SK-N-SH (cell line): ENCODE measurements at regions not wholly inside any gene's neighbourhood (a gene's known extent, or its start where the extent isn't known, plus 50 kb on each side); places are given as distances from the start of the nearest gene placed in this dataset.

Experiments used
- CTCF ChIA-PET: fragments of 300-600, 350-600 bp; formaldehyde crosslinking; extraction: SDS; loops from one replicate; lab custom pipeline; 2021; lab: Yijun Ruan, JAX
- POLR2A ChIA-PET: fragments of 350-600 bp; sonication (Branson Sonifier 250); formaldehyde crosslinking; extraction: SDS; loops from one replicate; lab custom pipeline; 2020; ENCODE audit warnings: antibody characterized with exemption, inconsistent platforms; lab: Yijun Ruan, JAX
- DNase-seq: peaks from one replicate; pipeline ENCODE4 v3.0.0; 2012
- H2AFZ ChIP-seq: fragments of 200-600 bp; sonication (generic); 2 replicates; pipeline ENCODE4 v1.8.1; 2016; ENCODE audit warnings: antibody characterized with exemption, mild to moderate bottlenecking, low read depth
- H3F3A ChIP-seq: fragments of 200-600 bp; sonication (generic); replicated peaks from 2 replicates; pipeline ENCODE3; 2016; ENCODE audit warnings: antibody characterized with exemption, mild to moderate bottlenecking; ENCODE audit not compliant: insufficient read depth
- H3K27ac ChIP-seq, 2 experiments: fragments of 200-500 bp in 1 of 2; fragments of 200-600 bp in 1 of 2; sonication (Bioruptor generic) in 1 of 2; sonication (generic), shearing (Covaris generic) in 1 of 2; 2 replicates each; pipeline versions ENCODE4 v1.5.1 to v1.6.1; 2014 to 2016; ENCODE audit warnings: low read depth in 2 of 2, inconsistent platforms in 1 of 2, low read length in 1 of 2, mild to moderate bottlenecking in 1 of 2, mixed read lengths in 1 of 2
- H3K27me3 ChIP-seq: fragments of 200-600 bp; sonication (generic), shearing (Covaris generic); 2 replicates; pipeline ENCODE4 v1.6.1; 2016; ENCODE audit warnings: mixed run types; ENCODE audit not compliant: insufficient read depth
- H3K36me3 ChIP-seq, 2 experiments: fragments of 200-500 bp in 1 of 2; fragments of 200-600 bp in 1 of 2; sonication (Bioruptor generic) in 1 of 2; sonication (generic) in 1 of 2; replicated peaks in 1 of 2; 2 replicates each; pipeline versions ENCODE3 to v1.5.1; 2014 to 2016; ENCODE audit warnings: low read length in 1 of 2, mild to moderate bottlenecking in 1 of 2; ENCODE audit not compliant: insufficient read depth in 2 of 2, control insufficient read depth in 1 of 2
- H3K4me1 ChIP-seq, 2 experiments: fragments of 200-500 bp in 1 of 2; fragments of 200-600 bp in 1 of 2; sonication (Bioruptor generic) in 1 of 2; sonication (generic), shearing (Covaris generic) in 1 of 2; 2 replicates each; pipeline versions ENCODE4 v1.5.1 to v1.6.1; 2014 to 2016; ENCODE audit warnings: low read depth in 1 of 2, low read length in 1 of 2, mixed run types in 1 of 2; ENCODE audit not compliant: insufficient read depth in 2 of 2, control insufficient read depth in 1 of 2
- H3K4me2 ChIP-seq: fragments of 200-600 bp; sonication (generic), shearing (Covaris generic); 2 replicates; pipeline ENCODE4 v1.6.1; 2017; ENCODE audit warnings: mixed run types
- H3K4me3 ChIP-seq, 2 experiments: fragments of 200-500 bp in 1 of 2; fragments of 200-600 bp in 1 of 2; sonication (Bioruptor generic) in 1 of 2; sonication (generic), shearing (Covaris generic) in 1 of 2; 2 replicates each; pipeline versions ENCODE4 v1.5.1 to v1.8.1; 2014 to 2016; ENCODE audit warnings: low read depth in 2 of 2, inconsistent platforms in 1 of 2, low read length in 1 of 2, mild to moderate bottlenecking in 1 of 2, mixed read lengths in 1 of 2, moderate library complexity in 1 of 2
- H3K79me2 ChIP-seq: fragments of 200-600 bp; sonication (generic); 2 replicates; pipeline ENCODE4 v1.8.1; 2017; ENCODE audit warnings: mild to moderate bottlenecking; ENCODE audit not compliant: insufficient read depth
- H3K9ac ChIP-seq: fragments of 200-600 bp; sonication (generic); 2 replicates; pipeline ENCODE4 v1.6.1; 2017; ENCODE audit warnings: mixed run types
- H3K9me2 ChIP-seq: fragments of 200-600 bp; sonication (generic); 2 replicates; pipeline ENCODE4 v1.6.1; 2017; ENCODE audit warnings: mixed run types
- H3K9me3 ChIP-seq: fragments of 200-600 bp; sonication (generic); 2 replicates; pipeline ENCODE4 v1.6.1; 2017; ENCODE audit warnings: mixed run types, mild to moderate bottlenecking, moderate library complexity
- H4K20me1 ChIP-seq: fragments of 200-600 bp; sonication (generic); 2 replicates; pipeline ENCODE4 v1.6.1; 2017; ENCODE audit warnings: mild to moderate bottlenecking, mixed run types; ENCODE audit not compliant: insufficient read depth
- CHD2 ChIP-seq: fragments of 150-350 bp; IDR thresholded peaks from 2 replicates; pipeline ENCODE4 v1.6.1; 2018; ENCODE audit warnings: low read length; ENCODE audit not compliant: partially characterized antibody
- FOXJ3 ChIP-seq: sonication (generic); formaldehyde crosslinking; IDR thresholded peaks from 2 replicates; pipeline ENCODE4 v1.5.1; 2020; ENCODE audit warnings: mild to moderate bottlenecking, missing genetic modification reagents
- FOXM1 ChIP-seq: IDR thresholded peaks from 2 replicates; pipeline ENCODE4 v1.4.0; 2012; ENCODE audit warnings: low read depth, mild to moderate bottlenecking
- GABPA ChIP-seq: IDR thresholded peaks from 2 replicates; pipeline ENCODE4 v1.4.0; 2012; ENCODE audit warnings: low read depth, mild to moderate bottlenecking
- GATA2 ChIP-seq: sonication (generic); formaldehyde crosslinking; IDR thresholded peaks from 2 replicates; pipeline ENCODE4 v1.5.0; 2020; ENCODE audit warnings: mild to moderate bottlenecking, missing genetic modification reagents
- MEF2A ChIP-seq: IDR thresholded peaks from 2 replicates; pipeline ENCODE4 v1.4.0; 2012; ENCODE audit warnings: low read depth, borderline replicate concordance
- NFIC ChIP-seq: IDR thresholded peaks from 2 replicates; pipeline ENCODE4 v1.4.0; 2012; ENCODE audit warnings: borderline replicate concordance
- PBX3 ChIP-seq: IDR thresholded peaks from 2 replicates; pipeline ENCODE4; 2012
- RAD21 ChIP-seq: IDR thresholded peaks from 2 replicates; pipeline ENCODE4 v1.6.1; 2012; ENCODE audit warnings: mild to moderate bottlenecking, low read length
- RCOR1 ChIP-seq: fragments of 150-350 bp; IDR thresholded peaks from 2 replicates; pipeline ENCODE4 v1.6.1; 2017; ENCODE audit warnings: antibody characterized with exemption, low read length
- TCF12 ChIP-seq: IDR thresholded peaks from 2 replicates; pipeline ENCODE4 v1.4.0; 2012
- TEAD4 ChIP-seq: IDR thresholded peaks from 2 replicates; pipeline ENCODE4 v1.4.0; 2012; ENCODE audit warnings: mild to moderate bottlenecking, borderline replicate concordance; ENCODE audit not compliant: insufficient read depth
- USF1 ChIP-seq: IDR thresholded peaks from 2 replicates; pipeline ENCODE4 v1.4.0; 2012; ENCODE audit warnings: low read depth, borderline replicate concordance
- ZBTB33 ChIP-seq: IDR thresholded peaks from 2 replicates; pipeline ENCODE4 v1.4.0; 2012; ENCODE audit warnings: low read depth, borderline replicate concordance
- WGBS: methylation state at CpG from one replicate; pipeline ENCODE4 v1.1.6; 2017; ENCODE audit warnings: low lambda C conversion rate; 5-methylcytosine and 5-hydroxymethylcytosine counted together
- TF ChIP-seq, protein P1 (sequence below): fragments of 200-600 bp; sonication (generic); IDR thresholded peaks from 2 replicates; pipeline ENCODE4 v1.6.1; 2017; ENCODE audit warnings: antibody characterized with exemption, mild to moderate bottlenecking, moderate library complexity

- no peaks in the 10 kb centered on the region for H3K4me1 ChIP-seq
- POLR2A ChIA-PET = no interaction called here
- no peaks in the 10 kb centered on the region for H3K9me2 ChIP-seq
- H4K20me1 ChIP-seq = no peaks in the 10 kb centered on the region
- no peak overlapping the region for H3K9ac ChIP-seq
- TF ChIP-seq USF1 (no peak), PBX3 (no peak), RCOR1 (no peak), GATA2 (CRISPR knock-in tag) (no peak), CHD2 (no peak), GABPA (no peak), FOXJ3 (no peak), TCF12 (no peak), NFIC (no peak), ZBTB33 (no peak), RAD21 (no peak), TEAD4 (no peak), MEF2A (no peak), FOXM1 (no peak)
- TF ChIP-seq, protein P1, sequence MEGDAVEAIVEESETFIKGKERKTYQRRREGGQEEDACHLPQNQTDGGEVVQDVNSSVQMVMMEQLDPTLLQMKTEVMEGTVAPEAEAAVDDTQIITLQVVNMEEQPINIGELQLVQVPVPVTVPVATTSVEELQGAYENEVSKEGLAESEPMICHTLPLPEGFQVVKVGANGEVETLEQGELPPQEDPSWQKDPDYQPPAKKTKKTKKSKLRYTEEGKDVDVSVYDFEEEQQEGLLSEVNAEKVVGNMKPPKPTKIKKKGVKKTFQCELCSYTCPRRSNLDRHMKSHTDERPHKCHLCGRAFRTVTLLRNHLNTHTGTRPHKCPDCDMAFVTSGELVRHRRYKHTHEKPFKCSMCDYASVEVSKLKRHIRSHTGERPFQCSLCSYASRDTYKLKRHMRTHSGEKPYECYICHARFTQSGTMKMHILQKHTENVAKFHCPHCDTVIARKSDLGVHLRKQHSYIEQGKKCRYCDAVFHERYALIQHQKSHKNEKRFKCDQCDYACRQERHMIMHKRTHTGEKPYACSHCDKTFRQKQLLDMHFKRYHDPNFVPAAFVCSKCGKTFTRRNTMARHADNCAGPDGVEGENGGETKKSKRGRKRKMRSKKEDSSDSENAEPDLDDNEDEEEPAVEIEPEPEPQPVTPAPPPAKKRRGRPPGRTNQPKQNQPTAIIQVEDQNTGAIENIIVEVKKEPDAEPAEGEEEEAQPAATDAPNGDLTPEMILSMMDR = no peak
- TF ChIP-seq, all 33 proteins: peak for 0
- H3K9me3 ChIP-seq = no peaks in the 10 kb centered on the region
- no peak for DNase-seq
- 11% methylated on average over 2 of the region's 2 CpGs for WGBS
- H3K27ac ChIP-seq = no peak overlapping the region
- no peaks in the 10 kb centered on the region for H3F3A ChIP-seq
- no peaks in the 10 kb centered on the region for H3K36me3 ChIP-seq
- H3K4me3 ChIP-seq = no peak overlapping the region
- H2AFZ ChIP-seq = no peak overlapping the region
- 0 out of 2 replicates have a peak, but pooled peaks cover 6% of the 10 kb centered on the region for H3K27me3 ChIP-seq
- no peak overlapping the region for H3K4me2 ChIP-seq
- CTCF ChIA-PET = interaction anchor here (3.7 kb wide), 1 partner anchor 458 kb away, joined by 14 read pairs; no protein-coding TSS in a partner anchor
- no peaks in the 10 kb centered on the region for H3K79me2 ChIP-seq
Measured at GRCh38 chr7:18228686-18229085, 201.0 kb upstream of the PRPS1L1 start.
